ENCODE measurements at regions not wholly inside any gene's neighbourhood (a gene's known extent, or its start where the extent isn't known, plus 50 kb on each side); places are given as distances from the start of the nearest gene placed in this dataset.

- Histone ChIP-seq H4K20me1 (ENCODE audit: control insufficient read depth, insufficient read depth) (no peaks in the 10 kb centered on the region), H2AFZ (ENCODE audit: control insufficient read depth, low read depth, low read length) (no peak overlapping the region), H3K27ac (ENCODE audit: control insufficient read depth, insufficient read depth) (no peak overlapping the region), H3K9ac (ENCODE audit: control insufficient read depth, insufficient read depth, low read length) (no peak overlapping the region), H3K4me3 (no peak overlapping the region), H3K79me2 (ENCODE audit: control insufficient read depth, insufficient read depth, low read length) (no peaks in the 10 kb centered on the region), H3K27me3 (replicated peaks in 1 of 2; ENCODE audit: control insufficient read depth in 2 of 2, insufficient read depth in 2 of 2, low read length in 1 of 2) (no peaks in the 10 kb centered on the region; a peak in 1 of 4 replicates), H3K36me3 (ENCODE audit: control insufficient read depth in 2 of 2, insufficient read depth in 2 of 2, low read length in 1 of 2) (no peaks in the 10 kb centered on the region), H3K9me3 (replicated peaks; ENCODE audit: control insufficient read depth, insufficient read depth, low read length) (no peaks in the 10 kb centered on the region), H3K4me2 (ENCODE audit: control insufficient read depth, insufficient read depth) (no peak overlapping the region), H3K4me1 (ENCODE audit: control insufficient read depth, insufficient read depth, low read length) (no peaks in the 10 kb centered on the region)
- SMC1A ChIA-PET (ENCODE audit: uncharacterized antibody, unreplicated experiment): no interaction called here
- POLR2A ChIA-PET: no interaction called here
- in situ Hi-C loops (cut with MboI) (no loop called here), intact Hi-C loops (cut with micrococcal nuclease; ENCODE audit: unreplicated experiment) (no loop called here)
- ATAC-seq: no peak
- TF ChIP-seq MTA2 (IDR thresholded peaks at IDR 0.05; ENCODE audit: low read depth) (no peak), MEF2B (IDR thresholded peaks at IDR 0.05; ENCODE audit: partially characterized antibody, poor library complexity, severe bottlenecking) (no peak)
- DNase-seq (ENCODE audit: low read depth, low spot score): no peak
- no TSS peak for BruUV-seq (replicated peaks)
- no peak for FAIRE-seq
- 31% methylated on average over 4 of the region's 4 CpGs for WGBS (ENCODE audit: insufficient coverage, insufficient replicate concordance, low lambda C conversion rate, missing lambda C conversion rate)
- RAD21 ChIA-PET (ENCODE audit: unreplicated experiment): no interaction called here
- CTCF ChIA-PET: no interaction called here
Observed at GRCh38 chr2:133819906-133820305, 251.6 kb upstream of the NCKAP5 start.

DNA sequence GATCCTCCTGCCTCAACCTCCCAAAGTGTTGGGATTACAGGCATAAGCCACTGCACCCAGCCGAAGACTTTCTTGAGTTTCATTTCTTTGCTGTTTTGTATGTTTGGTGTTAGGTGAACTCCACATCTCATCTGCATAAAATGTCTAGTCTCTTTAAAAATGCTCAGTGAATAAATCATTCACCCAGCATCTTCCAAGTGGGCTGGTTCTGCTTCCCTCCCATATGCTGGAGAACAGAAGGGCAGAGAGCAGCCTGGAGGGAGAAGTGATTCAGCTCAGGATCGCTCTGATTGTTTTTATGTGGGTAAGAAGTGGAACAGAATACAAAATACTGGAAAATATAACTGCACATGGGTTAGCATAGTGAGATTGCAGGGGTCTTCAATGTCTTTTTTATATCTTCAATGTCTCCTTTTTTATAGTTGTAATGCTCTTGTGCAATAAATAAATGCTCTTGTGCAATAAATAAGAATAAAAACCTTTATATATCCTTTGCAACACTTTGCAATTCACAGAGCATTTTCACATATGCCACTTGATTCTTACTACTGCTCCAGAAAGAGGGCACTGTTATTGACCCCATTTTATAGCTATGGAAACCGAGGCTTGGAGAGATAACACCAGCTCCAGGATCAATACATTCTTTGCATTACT lies 253.0 kb upstream of the NCKAP5 start:
- Histone ChIP-seq H3K79me2 (ENCODE audit: control insufficient read depth, insufficient read depth, low read length) (no peaks in the 10 kb centered on the region), H3K9ac (ENCODE audit: control insufficient read depth, insufficient read depth, low read length) (no peak overlapping the region), H3K36me3 (ENCODE audit: control insufficient read depth in 2 of 2, insufficient read depth in 2 of 2, low read length in 1 of 2) (no peaks in the 10 kb centered on the region), H3K4me3 (no peak overlapping the region), H4K20me1 (ENCODE audit: control insufficient read depth, insufficient read depth) (no peaks in the 10 kb centered on the region), H3K27ac (ENCODE audit: control insufficient read depth, insufficient read depth) (no peak overlapping the region), H3K9me3 (replicated peaks; ENCODE audit: control insufficient read depth, insufficient read depth, low read length) (no peaks in the 10 kb centered on the region), H2AFZ (ENCODE audit: control insufficient read depth, low read depth, low read length) (no peak overlapping the region), H3K4me2 (ENCODE audit: control insufficient read depth, insufficient read depth) (no peak overlapping the region), H3K4me1 (ENCODE audit: control insufficient read depth, insufficient read depth, low read length) (no peaks in the 10 kb centered on the region), H3K27me3 (replicated peaks in 1 of 2; ENCODE audit: control insufficient read depth in 2 of 2, insufficient read depth in 2 of 2, low read length in 1 of 2) (no peaks in the 10 kb centered on the region; a peak in 1 of 4 replicates)
- 5% methylated on average over 3 of the region's 3 CpGs for WGBS (ENCODE audit: insufficient coverage, insufficient replicate concordance, low lambda C conversion rate, missing lambda C conversion rate)
- DNase-seq (ENCODE audit: low read depth, low spot score) (no peak), FAIRE-seq (no peak), ATAC-seq (no peak)
- in situ Hi-C loops (cut with MboI) (no loop called here), intact Hi-C loops (cut with micrococcal nuclease; ENCODE audit: unreplicated experiment) (no loop called here)
- ChIA-PET POLR2A (no interaction called here), SMC1A (ENCODE audit: uncharacterized antibody, unreplicated experiment) (no interaction called here), CTCF (no interaction called here), RAD21 (ENCODE audit: unreplicated experiment) (no interaction called here)
- no TSS peak for BruUV-seq (replicated peaks)
- TF ChIP-seq WRNIP1 (IDR thresholded peaks at IDR 0.05; ENCODE audit: borderline replicate concordance, low read depth, low read length) (no peak), NFXL1 (IDR thresholded peaks at IDR 0.05; ENCODE audit: borderline replicate concordance) (no peak), POLR2AphosphoS5 (IDR thresholded peaks at IDR 0.05; ENCODE audit: low read length) (no peak), BMI1 (IDR thresholded peaks at IDR 0.05; ENCODE audit: borderline replicate concordance) (no peak), YY1 (IDR thresholded peaks at IDR 0.05; ENCODE audit: low read depth, low read length) (no peak), RUNX3 (IDR thresholded peaks at IDR 0.05; ENCODE audit: low read length) (no peak), MYB (IDR thresholded peaks at IDR 0.05; ENCODE audit: borderline replicate concordance, low read depth, low read length) (no peak), POLR2A (IDR thresholded peaks at IDR 0.05; ENCODE audit: low read depth, low read length) (no peak), CEBPB (IDR thresholded peaks at IDR 0.05; ENCODE audit: borderline replicate concordance in 1 of 2, low read depth in 2 of 2, low read length in 2 of 2) (no peak)
- TF ChIP-seq, protein P1, sequence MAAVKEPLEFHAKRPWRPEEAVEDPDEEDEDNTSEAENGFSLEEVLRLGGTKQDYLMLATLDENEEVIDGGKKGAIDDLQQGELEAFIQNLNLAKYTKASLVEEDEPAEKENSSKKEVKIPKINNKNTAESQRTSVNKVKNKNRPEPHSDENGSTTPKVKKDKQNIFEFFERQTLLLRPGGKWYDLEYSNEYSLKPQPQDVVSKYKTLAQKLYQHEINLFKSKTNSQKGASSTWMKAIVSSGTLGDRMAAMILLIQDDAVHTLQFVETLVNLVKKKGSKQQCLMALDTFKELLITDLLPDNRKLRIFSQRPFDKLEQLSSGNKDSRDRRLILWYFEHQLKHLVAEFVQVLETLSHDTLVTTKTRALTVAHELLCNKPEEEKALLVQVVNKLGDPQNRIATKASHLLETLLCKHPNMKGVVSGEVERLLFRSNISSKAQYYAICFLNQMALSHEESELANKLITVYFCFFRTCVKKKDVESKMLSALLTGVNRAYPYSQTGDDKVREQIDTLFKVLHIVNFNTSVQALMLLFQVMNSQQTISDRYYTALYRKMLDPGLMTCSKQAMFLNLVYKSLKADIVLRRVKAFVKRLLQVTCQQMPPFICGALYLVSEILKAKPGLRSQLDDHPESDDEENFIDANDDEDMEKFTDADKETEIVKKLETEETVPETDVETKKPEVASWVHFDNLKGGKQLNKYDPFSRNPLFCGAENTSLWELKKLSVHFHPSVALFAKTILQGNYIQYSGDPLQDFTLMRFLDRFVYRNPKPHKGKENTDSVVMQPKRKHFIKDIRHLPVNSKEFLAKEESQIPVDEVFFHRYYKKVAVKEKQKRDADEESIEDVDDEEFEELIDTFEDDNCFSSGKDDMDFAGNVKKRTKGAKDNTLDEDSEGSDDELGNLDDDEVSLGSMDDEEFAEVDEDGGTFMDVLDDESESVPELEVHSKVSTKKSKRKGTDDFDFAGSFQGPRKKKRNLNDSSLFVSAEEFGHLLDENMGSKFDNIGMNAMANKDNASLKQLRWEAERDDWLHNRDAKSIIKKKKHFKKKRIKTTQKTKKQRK (IDR thresholded peaks at IDR 0.05; ENCODE audit: low read depth, low read length): no peak
- TF ChIP-seq, protein P2, sequence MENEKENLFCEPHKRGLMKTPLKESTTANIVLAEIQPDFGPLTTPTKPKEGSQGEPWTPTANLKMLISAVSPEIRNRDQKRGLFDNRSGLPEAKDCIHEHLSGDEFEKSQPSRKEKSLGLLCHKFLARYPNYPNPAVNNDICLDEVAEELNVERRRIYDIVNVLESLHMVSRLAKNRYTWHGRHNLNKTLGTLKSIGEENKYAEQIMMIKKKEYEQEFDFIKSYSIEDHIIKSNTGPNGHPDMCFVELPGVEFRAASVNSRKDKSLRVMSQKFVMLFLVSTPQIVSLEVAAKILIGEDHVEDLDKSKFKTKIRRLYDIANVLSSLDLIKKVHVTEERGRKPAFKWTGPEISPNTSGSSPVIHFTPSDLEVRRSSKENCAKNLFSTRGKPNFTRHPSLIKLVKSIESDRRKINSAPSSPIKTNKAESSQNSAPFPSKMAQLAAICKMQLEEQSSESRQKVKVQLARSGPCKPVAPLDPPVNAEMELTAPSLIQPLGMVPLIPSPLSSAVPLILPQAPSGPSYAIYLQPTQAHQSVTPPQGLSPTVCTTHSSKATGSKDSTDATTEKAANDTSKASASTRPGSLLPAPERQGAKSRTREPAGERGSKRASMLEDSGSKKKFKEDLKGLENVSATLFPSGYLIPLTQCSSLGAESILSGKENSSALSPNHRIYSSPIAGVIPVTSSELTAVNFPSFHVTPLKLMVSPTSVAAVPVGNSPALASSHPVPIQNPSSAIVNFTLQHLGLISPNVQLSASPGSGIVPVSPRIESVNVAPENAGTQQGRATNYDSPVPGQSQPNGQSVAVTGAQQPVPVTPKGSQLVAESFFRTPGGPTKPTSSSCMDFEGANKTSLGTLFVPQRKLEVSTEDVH (IDR thresholded peaks at IDR 0.05; ENCODE audit: low read depth, partially characterized antibody): no peak

Data from GM12878 (cell line).